Keratinocyte (primary cell): ENCODE measurements at regions not wholly inside any gene's neighbourhood (a gene's known extent, or its start where the extent isn't known, plus 50 kb on each side); places are given as distances from the start of the nearest gene placed in this dataset.

ENCODE experiments used
- DNase-seq: peaks from one replicate; pipeline ENCODE4 v3.0.0-alpha.2; 2011; ENCODE audit warnings: low read depth, missing footprints, low spot score
- FAIRE-seq: peaks from 2 replicates; lab custom pipeline; 2011; peaks lifted over from hg19 to GRCh38; lab: Jason Lieb, UNC
- H2AFZ ChIP-seq: 2 replicates; pipeline ENCODE4 v1.6.0; 2012; ENCODE audit warnings: low read length, control low read depth, inconsistent platforms; ENCODE audit not compliant: control insufficient read depth
- H3K27ac ChIP-seq: 2 replicates; pipeline ENCODE4 v1.5.1; 2011; ENCODE audit warnings: low read length; ENCODE audit not compliant: control insufficient read depth, insufficient read depth
- H3K27me3 ChIP-seq: 3 replicates; pipeline ENCODE4 v1.6.0; 2011; ENCODE audit warnings: low read length; ENCODE audit not compliant: control insufficient read depth, insufficient read depth; ENCODE audit errors: extremely low read depth
- H3K36me3 ChIP-seq, 2 experiments: 2 replicates in 1 of 2; 3 replicates in 1 of 2; pipeline ENCODE4 v1.5.1; 2011; ENCODE audit warnings: low read length in 2 of 2, mild to moderate bottlenecking in 1 of 2; ENCODE audit not compliant: control insufficient read depth in 2 of 2, insufficient read depth in 2 of 2; ENCODE audit errors: extremely low read depth in 1 of 2
- H3K4me1 ChIP-seq: 3 replicates; pipeline ENCODE4 v1.5.1; 2011; ENCODE audit warnings: low read length; ENCODE audit not compliant: control insufficient read depth, insufficient read depth; ENCODE audit errors: extremely low read depth
- H3K4me2 ChIP-seq: 3 replicates; pipeline ENCODE4 v1.6.0; 2011; ENCODE audit warnings: low read depth, low read length; ENCODE audit not compliant: control insufficient read depth, insufficient read depth; ENCODE audit errors: extremely low read depth
- H3K4me3 ChIP-seq, 3 experiments: fragments of 200-600 bp in 1 of 3; sonication (generic) in 1 of 3; 2 replicates in 2 of 3; 3 replicates in 1 of 3; pipeline ENCODE4 v1.5.1; 2011 to 2016; ENCODE audit warnings: low read length in 3 of 3, mild to moderate bottlenecking in 3 of 3, control low read depth in 2 of 3, inconsistent platforms in 1 of 3, low read depth in 1 of 3, mixed read lengths in 1 of 3, mixed run types in 1 of 3, moderate library complexity in 1 of 3; ENCODE audit not compliant: control insufficient read depth in 2 of 3, insufficient read depth in 2 of 3; ENCODE audit errors: extremely low read depth in 1 of 3
- H3K79me2 ChIP-seq: 2 replicates; pipeline ENCODE4 v1.6.0; 2012; ENCODE audit warnings: low read length; ENCODE audit not compliant: control insufficient read depth, insufficient read depth
- H3K9ac ChIP-seq: 3 replicates; pipeline ENCODE4 v1.6.0; 2011; ENCODE audit warnings: low read length; ENCODE audit not compliant: control insufficient read depth, insufficient read depth; ENCODE audit errors: extremely low read depth
- H3K9me1 ChIP-seq: 3 replicates; pipeline ENCODE4 v1.6.0; 2011; ENCODE audit warnings: low read length; ENCODE audit not compliant: control insufficient read depth, insufficient read depth; ENCODE audit errors: extremely low read depth
- H3K9me3 ChIP-seq: 2 replicates; pipeline ENCODE4 v1.5.1; 2012; ENCODE audit warnings: low read depth, low read length; ENCODE audit not compliant: control insufficient read depth
- H4K20me1 ChIP-seq: 3 replicates; pipeline ENCODE4 v1.6.0; 2011; ENCODE audit warnings: low read length; ENCODE audit not compliant: control insufficient read depth, insufficient read depth; ENCODE audit errors: extremely low read depth
- CTCF ChIP-seq, 3 experiments: IDR thresholded peaks in 1 of 3; conservative IDR thresholded peaks in 1 of 3; optimal IDR thresholded peaks in 1 of 3; 2 replicates in 2 of 3; 3 replicates in 1 of 3; pipeline versions ENCODE3 to v1.5.1; 2011; ENCODE audit warnings: low read length in 3 of 3, mild to moderate bottlenecking in 3 of 3, moderate library complexity in 2 of 3, control low read depth in 1 of 3, inconsistent platforms in 1 of 3; ENCODE audit not compliant: insufficient read depth in 2 of 3; ENCODE audit errors: extremely low read depth in 1 of 3
- EZH2 ChIP-seq: IDR thresholded peaks from one replicate; pipeline ENCODE4 v1.6.1; 2012; ENCODE audit warnings: inconsistent platforms, mild to moderate bottlenecking, low read length, moderate library complexity
- dilution Hi-C: fragments of 300-500 bp; cut with MboI; formaldehyde crosslinking; loops from one replicate; pipeline ENCODE4 v1.7.0; 2020; ENCODE audit warnings: low sequenced_read_pairs; ENCODE audit not compliant: extremely low pct_ligation_motif_present

GRCh38 chr6:134722200-134722870, 227.6 kb downstream of the ALDH8A1 start:
- no peaks in the 10 kb centered on the region for H3K9me1 ChIP-seq
- H3K9ac ChIP-seq: no peak overlapping the region
- no peak overlapping the region for H2AFZ ChIP-seq
- H3K4me3 ChIP-seq: no peak overlapping the region
- H3K79me2 ChIP-seq: no peaks in the 10 kb centered on the region
- H3K27ac ChIP-seq: no peak overlapping the region
- no peaks in the 10 kb centered on the region for H4K20me1 ChIP-seq
- no peaks in the 10 kb centered on the region for H3K9me3 ChIP-seq
- no peaks in the 10 kb centered on the region for H3K27me3 ChIP-seq
- dilution Hi-C loops: no loop called here
- no peak for FAIRE-seq
- TF ChIP-seq CTCF (optimal IDR thresholded peaks at IDR 0.05 in 1 of 3, IDR thresholded peaks at IDR 0.05 in 1 of 3, conservative IDR thresholded peaks at IDR 0.05 in 1 of 3; ENCODE audit: extremely low read depth in 1 of 3, insufficient read depth in 2 of 3, low read length in 3 of 3) (no peak), EZH2 (no peak)
- no peak for DNase-seq
- H3K4me2 ChIP-seq: no peak overlapping the region
- no peaks in the 10 kb centered on the region for H3K36me3 ChIP-seq
- H3K4me1 ChIP-seq: no peaks in the 10 kb centered on the region

GRCh38 chr6:134721060-134721405, 228.9 kb downstream of the ALDH8A1 start:
- no peaks in the 10 kb centered on the region for H3K79me2 ChIP-seq
- no peak overlapping the region for H2AFZ ChIP-seq
- H3K27ac ChIP-seq: no peak overlapping the region
- FAIRE-seq (no peak), DNase-seq (no peak)
- no peaks in the 10 kb centered on the region for H4K20me1 ChIP-seq
- no peak overlapping the region for H3K4me3 ChIP-seq
- H3K9me3 ChIP-seq: no peaks in the 10 kb centered on the region
- no peak overlapping the region for H3K9ac ChIP-seq
- H3K36me3 ChIP-seq: no peaks in the 10 kb centered on the region
- H3K27me3 ChIP-seq: no peaks in the 10 kb centered on the region
- no peaks in the 10 kb centered on the region for H3K4me1 ChIP-seq
- no peaks in the 10 kb centered on the region for H3K9me1 ChIP-seq
- no peak overlapping the region for H3K4me2 ChIP-seq
- TF ChIP-seq EZH2 (no peak), CTCF (optimal IDR thresholded peaks at IDR 0.05 in 1 of 3, IDR thresholded peaks at IDR 0.05 in 1 of 3, conservative IDR thresholded peaks at IDR 0.05 in 1 of 3; ENCODE audit: extremely low read depth in 1 of 3, insufficient read depth in 2 of 3, low read length in 3 of 3) (no peak)
- dilution Hi-C loops: no loop called here
